IPS-NIHi11 (cell line): ENCODE measurements at regions not wholly inside any gene's neighbourhood (a gene's known extent, or its start where the extent isn't known, plus 50 kb on each side); places are given as distances from the start of the nearest gene placed in this dataset.
"Not testable (repeated sequence)": the region's sequence is repeated elsewhere in the genome, so short reads cannot be mapped to it uniquely, and the experiment has no call there.

ENCODE experiments used
- DNase-seq: peaks from one replicate; pipeline ENCODE4 v3.0.0; 2012; ENCODE audit warnings: mixed read lengths, low spot score

DNA sequence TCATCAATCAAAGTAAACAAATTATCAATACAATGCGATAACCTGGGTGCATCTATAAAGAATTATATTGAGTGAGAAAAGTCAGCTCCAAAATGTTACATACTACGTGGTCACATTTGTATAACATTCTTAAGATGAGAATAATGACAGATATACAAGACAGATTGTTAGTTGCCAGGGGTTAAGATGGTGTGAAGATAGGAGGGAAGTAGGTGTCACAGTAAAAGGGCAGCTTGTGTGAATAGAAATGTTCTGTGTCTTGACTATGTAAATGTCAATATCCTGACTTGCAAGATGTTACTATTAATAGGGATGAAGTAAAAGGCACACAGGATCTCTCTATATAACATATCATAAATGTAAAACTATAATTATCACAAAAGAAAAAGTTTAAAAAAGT lies 611.2 kb upstream of the SPRY2 start:
- DNase-seq, result no peak

GRCh38 chr13:80946008-80946802 lies 605.3 kb upstream of the SPRY2 start:
- DNase-seq, result no peak

- peak; percentile 53 for DNase-seq
Observed at GRCh38 chr13:80945328-80945727, 604.4 kb upstream of the SPRY2 start.

DNA sequence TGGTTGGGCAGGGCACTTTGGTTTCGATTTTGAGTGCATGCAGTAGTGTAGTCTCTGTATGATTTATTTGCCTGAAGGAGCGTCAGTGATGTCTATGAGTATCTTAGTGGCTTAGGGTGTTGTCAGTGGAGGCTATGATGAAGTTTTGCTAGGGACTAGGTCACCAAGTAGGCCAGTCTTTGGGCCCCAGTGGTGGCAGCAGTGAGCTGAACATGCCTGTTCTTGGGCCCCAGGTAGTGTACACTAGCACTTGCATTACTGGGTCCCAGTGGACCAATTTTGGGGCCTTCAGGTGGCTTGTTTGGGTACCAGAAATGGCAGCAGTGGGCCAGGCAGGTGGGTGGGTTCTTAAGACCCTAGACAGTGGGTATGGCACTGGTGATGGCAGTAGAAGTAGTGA lies 598.7 kb upstream of the SPRY2 start:
- no peak for DNase-seq

DNA sequence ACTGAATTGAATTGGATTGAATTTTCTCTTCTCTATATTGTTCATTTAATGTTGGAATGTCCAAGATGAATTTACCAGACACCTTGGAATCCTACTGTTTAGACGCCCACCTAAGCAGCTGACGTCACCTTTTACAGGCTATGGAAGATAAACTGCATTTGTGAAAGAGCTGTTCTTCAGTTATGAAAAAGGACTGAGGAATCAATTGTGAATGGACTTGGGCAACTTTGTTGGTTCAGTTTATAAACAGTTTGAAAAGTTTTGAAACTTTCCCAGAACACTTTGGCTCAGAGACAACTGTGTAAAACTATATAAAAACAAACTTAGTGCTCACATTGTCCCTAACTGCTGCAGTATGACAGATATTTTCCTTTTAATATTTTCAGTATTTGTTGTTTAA lies 590.8 kb upstream of the SPRY2 start:
- DNase-seq, result no peak

- no peak for DNase-seq
Observed at GRCh38 chr13:80931118-80931517, 590.2 kb upstream of the SPRY2 start.

GRCh38 chr13:80928241-80928640 lies 587.3 kb upstream of the SPRY2 start:
- DNase-seq, result no peak

- DNase-seq, result not testable (repeated sequence)
Observed at GRCh38 chr13:80926024-80926423, 585.1 kb upstream of the SPRY2 start.

DNA sequence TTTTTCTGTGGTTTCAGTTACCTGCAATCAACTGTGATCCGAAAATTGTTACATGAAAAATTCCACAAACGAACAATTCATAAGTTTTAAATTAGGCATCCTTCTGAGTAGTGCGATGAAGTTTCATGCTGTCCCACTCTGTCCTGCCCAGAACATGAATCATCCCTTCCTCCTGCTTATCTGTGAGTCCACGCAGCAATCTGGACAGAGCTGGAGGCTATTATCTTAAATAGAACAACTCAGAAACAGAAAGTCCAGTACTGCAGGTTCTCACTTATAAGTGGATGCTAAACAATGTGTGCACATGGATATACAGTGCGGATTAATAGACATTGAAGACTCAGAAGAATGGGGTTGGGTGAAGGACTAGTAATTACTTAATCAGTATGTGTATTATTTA lies 583.7 kb upstream of the SPRY2 start:
- DNase-seq, result no peak

GRCh38 chr13:80923907-80924306 lies 583.0 kb upstream of the SPRY2 start:
- peak; percentile 9 for DNase-seq

DNA sequence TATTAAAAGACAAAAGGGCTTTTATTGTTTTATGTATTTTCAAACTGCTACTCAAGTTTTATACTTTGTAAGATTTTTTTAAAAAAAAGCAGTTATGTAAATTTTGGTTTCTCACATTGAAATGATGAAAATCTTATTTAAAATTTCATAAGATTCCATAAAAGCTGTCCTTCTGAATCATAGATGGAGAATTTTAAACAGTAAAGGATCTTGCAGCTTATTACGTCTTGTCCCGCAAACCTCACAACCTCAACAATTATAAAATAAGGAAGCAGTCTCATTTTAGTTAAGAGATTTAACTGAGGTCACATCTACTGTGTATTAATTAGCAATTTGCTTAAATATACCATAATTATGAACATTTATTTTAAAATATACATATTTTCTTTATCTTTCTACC lies 581.0 kb upstream of the SPRY2 start:
- DNase-seq, result no peak

- DNase-seq, result no peak
Observed at GRCh38 chr13:80921541-80921940, 580.6 kb upstream of the SPRY2 start.

GRCh38 chr13:80906860-80907259 lies 565.9 kb upstream of the SPRY2 start:
- DNase-seq, result no peak

GRCh38 chr13:80904386-80904785 lies 563.5 kb upstream of the SPRY2 start:
- DNase-seq, result no peak

DNA sequence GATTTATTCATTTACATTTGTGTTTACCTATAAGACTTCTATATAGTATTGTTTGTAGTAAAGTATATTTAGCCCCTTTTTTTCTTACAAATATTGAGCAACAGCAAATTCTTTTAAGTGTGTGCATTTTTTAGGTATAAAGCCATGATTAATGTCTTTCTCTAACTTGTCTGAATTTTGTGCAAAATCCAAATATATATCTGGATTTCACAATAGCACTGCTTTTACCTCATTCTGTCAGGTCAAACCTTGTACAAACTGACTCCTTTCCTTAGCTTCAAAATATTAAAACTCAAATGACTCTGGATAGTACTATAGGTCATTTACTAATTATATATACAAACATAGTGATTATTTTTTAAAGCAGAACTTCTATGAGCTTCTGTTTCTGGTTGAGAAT lies 563.0 kb upstream of the SPRY2 start:
- no peak for DNase-seq

GRCh38 chr13:80901530-80901929 lies 560.6 kb upstream of the SPRY2 start:
- no peak for DNase-seq

DNA sequence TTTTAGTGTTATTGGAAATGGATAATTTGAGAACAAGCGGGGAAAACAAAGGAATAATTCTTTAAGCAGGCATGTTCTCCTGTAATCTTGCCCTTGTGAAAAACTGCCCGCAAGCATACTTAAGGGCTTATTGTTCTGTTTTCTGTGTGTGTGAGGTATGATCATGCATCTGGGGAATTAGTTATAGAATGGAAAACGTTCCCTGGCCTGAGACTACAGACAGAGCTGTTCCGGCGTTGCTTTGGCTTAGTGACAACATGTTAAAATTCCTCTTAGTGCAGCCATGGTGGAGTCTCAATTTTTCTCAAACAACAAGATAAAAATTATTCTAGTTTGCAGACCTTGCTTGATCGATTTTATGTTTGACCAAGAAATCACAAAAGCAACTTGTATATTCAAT lies 560.2 kb upstream of the SPRY2 start:
- DNase-seq, result no peak

DNA sequence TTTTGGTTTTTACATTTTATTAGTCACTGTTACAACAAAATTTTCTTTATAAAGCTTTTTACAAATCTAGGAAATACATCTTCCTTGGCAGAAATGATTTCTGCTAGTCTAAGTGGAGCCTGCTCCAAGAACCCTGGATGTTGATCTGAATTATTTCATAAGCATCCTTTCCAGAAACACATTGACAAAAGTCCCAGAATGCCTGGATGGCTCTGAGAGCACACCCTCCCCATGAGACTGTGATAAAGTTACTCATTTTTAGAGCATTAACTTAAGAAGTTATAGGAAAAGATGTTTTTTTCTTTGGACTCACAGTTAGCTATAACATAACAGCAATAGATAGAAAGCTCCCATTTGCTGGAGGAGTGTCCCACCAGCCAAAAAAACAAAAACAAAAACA lies 559.6 kb upstream of the SPRY2 start:
- no peak for DNase-seq

GRCh38 chr13:80897641-80898040 lies 556.7 kb upstream of the SPRY2 start:
- not testable (repeated sequence) for DNase-seq

DNA sequence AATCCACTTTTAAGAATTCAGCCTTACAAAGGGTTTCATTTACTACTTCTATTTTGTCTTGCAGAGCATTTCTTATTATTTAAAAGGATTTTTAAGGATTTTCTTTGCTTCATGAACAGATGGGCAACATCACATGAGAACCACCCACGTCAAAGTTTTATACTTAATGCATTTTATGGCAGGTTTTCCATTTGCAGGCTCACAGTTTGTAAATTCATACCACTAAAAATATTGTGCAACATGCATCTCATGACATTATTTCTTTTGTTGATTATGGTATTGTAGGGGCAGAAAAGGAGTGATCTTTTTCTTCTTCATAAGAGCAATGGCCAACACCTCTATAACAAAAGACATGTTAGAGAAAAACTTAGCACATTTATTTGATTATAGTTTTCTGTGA lies 554.0 kb upstream of the SPRY2 start:
- DNase-seq, result no peak

DNA sequence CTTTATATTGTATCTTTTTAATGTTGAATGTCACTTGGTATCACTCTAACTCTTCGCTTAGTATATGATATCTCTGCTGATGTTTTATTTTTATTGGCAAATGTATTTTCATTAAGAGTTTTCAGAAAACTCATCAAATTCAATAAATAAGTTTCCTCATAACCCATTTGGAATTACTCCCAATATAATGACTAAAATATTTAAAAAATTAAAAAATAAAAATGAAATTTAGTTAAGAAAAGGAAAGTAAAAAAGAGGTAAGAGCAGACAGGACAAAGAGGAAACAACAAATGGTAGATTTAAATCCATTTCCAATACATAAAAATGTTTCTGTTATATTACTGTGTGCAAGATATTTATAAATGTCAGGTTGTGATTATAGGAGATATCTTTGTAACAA lies 548.9 kb upstream of the SPRY2 start:
- DNase-seq, result no peak

- no peak for DNase-seq
Observed at GRCh38 chr13:80888390-80888789, 547.5 kb upstream of the SPRY2 start.

DNA sequence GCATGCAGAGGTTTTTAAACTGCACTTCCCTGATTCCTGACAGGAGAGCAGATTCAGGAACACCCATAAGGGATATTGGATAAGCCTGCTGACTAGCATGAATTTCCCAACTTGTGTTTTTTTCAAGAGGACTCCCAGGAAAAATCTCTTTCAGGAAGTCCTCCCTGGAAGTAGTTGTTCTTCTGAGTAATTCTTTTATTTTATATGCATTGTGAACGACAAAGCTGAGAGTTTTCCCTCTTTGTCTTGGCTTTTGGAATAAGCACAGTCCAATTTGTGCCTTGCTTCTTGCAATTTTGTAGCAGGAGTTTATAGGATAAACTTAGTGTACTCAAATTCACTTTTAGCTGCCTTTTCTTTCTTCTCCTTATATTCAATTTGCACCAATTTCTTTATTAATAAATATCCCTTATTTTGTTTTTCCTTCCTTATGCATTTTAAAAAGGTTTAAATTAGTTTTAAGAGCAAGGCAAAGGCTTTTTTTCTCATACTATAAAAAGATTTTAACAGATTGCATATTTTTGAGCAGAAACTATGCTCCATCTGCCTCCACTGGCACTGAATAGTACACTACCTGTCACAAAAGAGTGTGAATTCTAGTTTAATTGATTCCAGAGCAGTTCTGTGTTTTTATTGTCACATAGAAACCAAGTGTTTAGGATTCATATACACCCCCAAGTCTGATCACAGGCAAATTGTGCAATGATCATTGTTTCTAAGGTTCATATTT lies 543.3 kb upstream of the SPRY2 start:
- no peak for DNase-seq

DNA sequence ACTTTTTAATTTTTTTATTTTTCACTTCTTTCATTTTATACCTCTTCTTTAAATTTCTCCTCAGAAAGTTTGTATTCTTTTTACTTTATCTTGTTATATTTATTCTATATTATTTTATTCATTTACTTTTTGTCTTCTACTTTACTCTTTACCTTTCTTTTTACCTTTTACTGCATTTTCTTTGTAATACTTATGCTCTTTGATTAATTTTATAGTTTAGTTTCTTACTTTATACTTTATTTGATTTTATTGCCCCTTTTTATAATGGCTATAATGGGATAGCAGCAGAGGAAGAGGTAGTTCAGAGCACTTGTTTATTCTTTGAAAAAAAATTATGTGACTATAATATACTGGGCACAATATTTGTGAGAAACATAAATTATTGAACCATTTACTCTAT lies 542.6 kb upstream of the SPRY2 start:
- DNase-seq, result no peak
